Left colon (tissue), 2 donors: ENCODE measurements at regions not wholly inside any gene's neighbourhood (a gene's known extent, or its start where the extent isn't known, plus 50 kb on each side); places are given as distances from the start of the nearest gene placed in this dataset.

Source experiments
- ATAC-seq: fragments of 200-7000 bp; cut with Tn5 transposase; one replicate; pipeline ENCODE4 v1.9.1; 2020; ENCODE audit warnings: mild to moderate bottlenecking, moderate library complexity
- DNase-seq, 2 donors: peaks; one replicate each; pipeline ENCODE4 v3.0.0-alpha.2; 2020
- intact Hi-C, 2 donors: fragments of 100-400 bp; cut with DNase I in 1 of 2; cut with micrococcal nuclease in 1 of 2; formaldehyde crosslinking; loops; one replicate each; pipeline versions ENCODE4 v1.11.2 to v1.14.0; 2022; cut with DNase I, micrococcal nuclease
- donor health status: DM: no; HTN: no; CAD: no.
- donor health status: DM: yes; HTN: yes; CAD: no.

GRCh38 chr10:111246814-111247452 lies 170.1 kb downstream of the ADRA2A start:
- no peak for ATAC-seq
- no peak for DNase-seq
- intact Hi-C loops, result no loop called here

GRCh38 chr10:111247781-111248389 lies 171.1 kb downstream of the ADRA2A start:
- ATAC-seq (no peak), DNase-seq (no peak)
- intact Hi-C loops, result no loop called here

GRCh38 chr10:111249925-111250324 lies 173.1 kb downstream of the ADRA2A start:
- peak; percentile 98 for ATAC-seq
- intact Hi-C loops, result no loop called here
- no peak for DNase-seq

GRCh38 chr10:111261081-111261615 lies 184.3 kb downstream of the ADRA2A start:
- no peak for DNase-seq
- intact Hi-C loops, result no loop called here
- no peak for ATAC-seq

GRCh38 chr10:111265341-111265740 lies 188.5 kb downstream of the ADRA2A start:
- intact Hi-C loops, result no loop called here
- ATAC-seq (no peak), DNase-seq (no peak)

GRCh38 chr10:111266165-111266564 lies 189.3 kb downstream of the ADRA2A start:
- ATAC-seq, result no peak
- no peak for DNase-seq
- intact Hi-C loops, result no loop called here

GRCh38 chr10:111267673-111268072 lies 190.8 kb downstream of the ADRA2A start:
- no peak for ATAC-seq
- no peak for DNase-seq
- intact Hi-C loops, result no loop called here

- ATAC-seq (no peak), DNase-seq (no peak)
- intact Hi-C loops, result no loop called here
Measured at GRCh38 chr10:111273235-111273634, 196.4 kb downstream of the ADRA2A start.

GRCh38 chr10:111273635-111274034 lies 196.8 kb downstream of the ADRA2A start:
- intact Hi-C loops, result no loop called here
- ATAC-seq (no peak), DNase-seq (no peak)

- intact Hi-C loops, result no loop called here
- no peak for ATAC-seq
- DNase-seq, result no peak
Measured at GRCh38 chr10:111275091-111275490, 198.3 kb downstream of the ADRA2A start.

- ATAC-seq (no peak), DNase-seq (no peak)
- intact Hi-C loops, result no loop called here
Measured at GRCh38 chr10:111277661-111278060, 200.8 kb downstream of the ADRA2A start.

- intact Hi-C loops, result no loop called here
- ATAC-seq (no peak), DNase-seq (no peak)
Measured at GRCh38 chr10:111278266-111278665, 201.4 kb downstream of the ADRA2A start.

- no peak for DNase-seq
- intact Hi-C loops, result no loop called here
- no peak for ATAC-seq
Measured at GRCh38 chr10:111281516-111281915, 204.7 kb downstream of the ADRA2A start.

GRCh38 chr10:111289461-111289860 lies 212.6 kb downstream of the ADRA2A start:
- DNase-seq (no peak), ATAC-seq (no peak)
- intact Hi-C loops, result no loop called here

GRCh38 chr10:111290649-111291048 lies 213.8 kb downstream of the ADRA2A start:
- no peak for ATAC-seq
- no peak for DNase-seq
- intact Hi-C loops, result no loop called here

GRCh38 chr10:111295788-111296187 lies 219.0 kb downstream of the ADRA2A start:
- intact Hi-C loops, result no loop called here
- DNase-seq, result no peak
- no peak for ATAC-seq

- intact Hi-C loops, result no loop called here
- DNase-seq, result no peak
- ATAC-seq, result no peak
Measured at GRCh38 chr10:111297351-111297848, 220.6 kb downstream of the ADRA2A start.

GRCh38 chr10:111298031-111298430 lies 221.2 kb downstream of the ADRA2A start:
- ATAC-seq (no peak), DNase-seq (no peak)
- intact Hi-C loops, result no loop called here

- DNase-seq, result no peak
- no peak for ATAC-seq
- intact Hi-C loops, result no loop called here
Measured at GRCh38 chr10:111299037-111299436, 222.2 kb downstream of the ADRA2A start.

GRCh38 chr10:111303887-111304286 lies 227.1 kb downstream of the ADRA2A start:
- ATAC-seq, result no peak
- intact Hi-C loops, result no loop called here
- DNase-seq, result no peak
